HFFc6 (cell line): ENCODE measurements at regions not wholly inside any gene's neighbourhood (a gene's known extent, or its start where the extent isn't known, plus 50 kb on each side); places are given as distances from the start of the nearest gene placed in this dataset.
A peak's percentile ranks its signal among the peaks of the same experiment; 100 is the strongest.

Source experiments
- DNase-seq: peaks from one replicate; pipeline ENCODE4 v3.0.0-alpha.2; 2018
- H3K27ac Mint-ChIP-seq: 2 replicates; pipeline ENCODE4 v1.8.0; 2020; ENCODE audit warnings: mild to moderate bottlenecking, mixed read lengths
- H3K27me3 Mint-ChIP-seq: 2 replicates; pipeline ENCODE4 v1.8.0; 2021; ENCODE audit warnings: mild to moderate bottlenecking, moderate library complexity, mixed read lengths; ENCODE audit not compliant: insufficient read depth
- H3K36me3 Mint-ChIP-seq: 2 replicates; pipeline ENCODE4 v1.8.0; 2021; ENCODE audit warnings: low read depth, mixed read lengths
- H3K4me1 Mint-ChIP-seq: 2 replicates; pipeline ENCODE4 v1.8.0; 2020; ENCODE audit warnings: low read depth, mixed read lengths
- H3K4me3 Mint-ChIP-seq: 2 replicates; pipeline ENCODE4 v1.8.0; 2020; ENCODE audit warnings: mild to moderate bottlenecking, moderate library complexity, mixed read lengths
- H3K9me3 Mint-ChIP-seq: 2 replicates; pipeline ENCODE4 v1.8.0; 2020; ENCODE audit warnings: mild to moderate bottlenecking, mixed read lengths
- TF ChIP-seq, protein P1 (sequence below): fragments of 200-600 bp; sonication (generic); IDR thresholded peaks from 2 replicates; pipeline ENCODE4 v1.5.0; 2021; ENCODE audit warnings: antibody characterized with exemption, mild to moderate bottlenecking

DNA sequence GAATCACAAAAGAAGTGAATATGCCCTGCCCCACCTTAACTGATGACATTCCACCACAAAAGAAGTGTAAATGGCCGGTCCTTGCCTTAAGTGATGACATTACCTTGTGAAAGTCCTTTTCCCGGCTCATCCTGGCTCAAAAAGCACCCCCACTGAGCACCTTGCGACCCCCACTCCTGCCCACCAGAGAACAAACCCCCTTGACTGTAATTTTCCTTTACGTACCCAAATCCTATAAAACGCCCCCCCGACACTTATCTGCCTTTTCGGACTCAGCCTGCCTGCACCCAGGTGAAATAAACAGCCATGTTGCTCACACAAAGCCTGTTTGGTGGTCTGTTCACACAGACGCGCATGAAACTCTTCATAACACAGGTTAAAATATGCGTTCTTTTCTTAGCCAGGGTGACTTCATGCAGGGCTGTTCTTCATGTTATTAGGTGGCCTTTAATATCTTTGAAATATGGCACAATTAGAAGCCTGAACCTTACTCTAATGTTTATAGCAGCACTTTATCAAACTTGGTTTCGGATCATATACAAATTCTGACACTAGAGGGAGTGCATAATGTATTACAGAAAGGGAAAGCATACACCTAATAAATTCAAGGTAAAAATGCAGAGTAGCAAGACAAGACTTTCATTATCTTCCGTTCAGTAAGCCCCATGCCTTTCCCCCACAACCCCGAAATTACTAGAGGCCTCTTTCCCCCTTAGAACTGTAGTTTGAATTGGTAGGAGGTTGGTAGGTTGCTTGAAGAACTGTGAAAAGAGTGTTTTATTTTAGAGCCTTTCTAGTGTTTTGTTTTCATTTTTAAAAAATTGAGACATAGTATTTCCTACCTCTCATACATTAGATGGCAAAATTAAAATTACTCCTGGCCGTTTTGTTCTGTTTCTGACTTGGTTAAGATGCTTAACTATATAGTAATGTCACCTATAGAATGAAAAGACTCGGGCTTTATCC lies 117.9 kb downstream of the NPY start:
- H3K4me3 Mint-ChIP-seq, result peak overlapping the region; percentile 74
- H3K9me3 Mint-ChIP-seq, result no peaks in the 10 kb centered on the region
- peak; percentile 41 for DNase-seq
- H3K27me3 Mint-ChIP-seq, result peaks cover 16% of the 10 kb centered on the region
- TF ChIP-seq, protein P1, sequence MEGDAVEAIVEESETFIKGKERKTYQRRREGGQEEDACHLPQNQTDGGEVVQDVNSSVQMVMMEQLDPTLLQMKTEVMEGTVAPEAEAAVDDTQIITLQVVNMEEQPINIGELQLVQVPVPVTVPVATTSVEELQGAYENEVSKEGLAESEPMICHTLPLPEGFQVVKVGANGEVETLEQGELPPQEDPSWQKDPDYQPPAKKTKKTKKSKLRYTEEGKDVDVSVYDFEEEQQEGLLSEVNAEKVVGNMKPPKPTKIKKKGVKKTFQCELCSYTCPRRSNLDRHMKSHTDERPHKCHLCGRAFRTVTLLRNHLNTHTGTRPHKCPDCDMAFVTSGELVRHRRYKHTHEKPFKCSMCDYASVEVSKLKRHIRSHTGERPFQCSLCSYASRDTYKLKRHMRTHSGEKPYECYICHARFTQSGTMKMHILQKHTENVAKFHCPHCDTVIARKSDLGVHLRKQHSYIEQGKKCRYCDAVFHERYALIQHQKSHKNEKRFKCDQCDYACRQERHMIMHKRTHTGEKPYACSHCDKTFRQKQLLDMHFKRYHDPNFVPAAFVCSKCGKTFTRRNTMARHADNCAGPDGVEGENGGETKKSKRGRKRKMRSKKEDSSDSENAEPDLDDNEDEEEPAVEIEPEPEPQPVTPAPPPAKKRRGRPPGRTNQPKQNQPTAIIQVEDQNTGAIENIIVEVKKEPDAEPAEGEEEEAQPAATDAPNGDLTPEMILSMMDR, result peak; percentile 75
- H3K4me1 Mint-ChIP-seq, result no peaks in the 10 kb centered on the region
- no peaks in the 10 kb centered on the region for H3K36me3 Mint-ChIP-seq
- no peak overlapping the region for H3K27ac Mint-ChIP-seq

DNA sequence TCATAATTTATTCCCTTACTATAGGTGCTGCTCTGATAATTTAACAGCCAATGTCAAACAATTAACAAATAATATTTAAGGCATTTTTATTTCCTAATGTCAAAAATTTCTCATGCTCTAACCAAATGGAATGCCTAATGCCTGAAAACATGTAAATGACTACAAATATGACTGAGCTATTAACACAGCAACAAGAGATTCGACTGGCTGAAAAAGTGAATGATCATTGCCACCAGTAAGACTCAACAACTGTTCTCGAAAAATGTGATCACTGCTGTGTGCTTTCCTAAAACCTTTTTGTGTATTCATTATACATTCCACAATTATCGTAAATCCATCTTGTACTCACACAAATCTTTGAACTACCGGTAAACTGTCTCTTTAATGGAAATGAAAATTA lies 118.7 kb downstream of the NPY start:
- TF ChIP-seq, protein P1, result no peak
- Mint-ChIP-seq H3K27ac (no peak overlapping the region), H3K9me3 (no peaks in the 10 kb centered on the region), H3K36me3 (no peaks in the 10 kb centered on the region), H3K4me1 (no peaks in the 10 kb centered on the region), H3K27me3 (peaks cover 16% of the 10 kb centered on the region), H3K4me3 (peak overlapping the region; percentile 74; the same call in 1 of the 2 replicates)
- DNase-seq, result no peak

- no peak overlapping the region for H3K27ac Mint-ChIP-seq
- TF ChIP-seq, protein P1, result no peak
- H3K4me1 Mint-ChIP-seq, result no peaks in the 10 kb centered on the region
- no peaks in the 10 kb centered on the region for H3K9me3 Mint-ChIP-seq
- no peak overlapping the region for H3K4me3 Mint-ChIP-seq
- H3K36me3 Mint-ChIP-seq, result no peaks in the 10 kb centered on the region
- peaks cover 16% of the 10 kb centered on the region for H3K27me3 Mint-ChIP-seq
- no peak for DNase-seq
These were observed 119.6 kb downstream of the NPY start for GRCh38 chr7:24403557-24403956.

GRCh38 chr7:24404315-24404714 lies 120.3 kb downstream of the NPY start:
- Mint-ChIP-seq H3K4me1 (no peaks in the 10 kb centered on the region), H3K27ac (no peak overlapping the region), H3K4me3 (no peak overlapping the region), H3K36me3 (no peaks in the 10 kb centered on the region), H3K9me3 (no peaks in the 10 kb centered on the region), H3K27me3 (peaks cover 12% of the 10 kb centered on the region)
- TF ChIP-seq, protein P1, result no peak
- no peak for DNase-seq

- H3K36me3 Mint-ChIP-seq, result no peaks in the 10 kb centered on the region
- no peak for DNase-seq
- TF ChIP-seq, protein P1, result no peak
- peaks cover 11% of the 10 kb centered on the region for H3K27me3 Mint-ChIP-seq
- H3K27ac Mint-ChIP-seq, result no peak overlapping the region
- H3K9me3 Mint-ChIP-seq, result no peaks in the 10 kb centered on the region
- no peaks in the 10 kb centered on the region for H3K4me1 Mint-ChIP-seq
- no peak overlapping the region for H3K4me3 Mint-ChIP-seq
These were observed 121.0 kb downstream of the NPY start for GRCh38 chr7:24405002-24405401.
